ENCODE measurements at regions not wholly inside any gene's neighbourhood (a gene's known extent, or its start where the extent isn't known, plus 50 kb on each side); places are given as distances from the start of the nearest gene placed in this dataset.

DNA sequence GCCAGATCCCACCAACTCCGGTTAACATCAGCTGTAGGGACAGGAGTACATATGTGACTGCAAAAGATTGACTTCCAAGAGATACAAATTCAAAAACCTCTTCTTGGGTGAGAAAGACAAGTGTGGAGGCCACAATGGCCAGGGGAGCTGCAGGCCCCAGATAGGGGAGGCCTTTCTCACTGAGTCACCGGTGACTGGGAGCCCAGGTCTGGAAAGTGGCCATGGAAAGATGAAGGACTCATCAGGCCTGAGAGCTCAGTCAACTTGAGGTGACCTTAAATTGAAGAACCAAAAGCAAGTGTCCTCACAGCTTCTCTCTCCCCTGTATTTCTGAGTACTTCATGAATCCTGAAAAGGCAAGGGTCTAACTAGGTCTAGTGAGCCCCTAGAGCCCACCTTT, 90.4 kb upstream of the CLPB start:
- TF ChIP-seq, protein P1, sequence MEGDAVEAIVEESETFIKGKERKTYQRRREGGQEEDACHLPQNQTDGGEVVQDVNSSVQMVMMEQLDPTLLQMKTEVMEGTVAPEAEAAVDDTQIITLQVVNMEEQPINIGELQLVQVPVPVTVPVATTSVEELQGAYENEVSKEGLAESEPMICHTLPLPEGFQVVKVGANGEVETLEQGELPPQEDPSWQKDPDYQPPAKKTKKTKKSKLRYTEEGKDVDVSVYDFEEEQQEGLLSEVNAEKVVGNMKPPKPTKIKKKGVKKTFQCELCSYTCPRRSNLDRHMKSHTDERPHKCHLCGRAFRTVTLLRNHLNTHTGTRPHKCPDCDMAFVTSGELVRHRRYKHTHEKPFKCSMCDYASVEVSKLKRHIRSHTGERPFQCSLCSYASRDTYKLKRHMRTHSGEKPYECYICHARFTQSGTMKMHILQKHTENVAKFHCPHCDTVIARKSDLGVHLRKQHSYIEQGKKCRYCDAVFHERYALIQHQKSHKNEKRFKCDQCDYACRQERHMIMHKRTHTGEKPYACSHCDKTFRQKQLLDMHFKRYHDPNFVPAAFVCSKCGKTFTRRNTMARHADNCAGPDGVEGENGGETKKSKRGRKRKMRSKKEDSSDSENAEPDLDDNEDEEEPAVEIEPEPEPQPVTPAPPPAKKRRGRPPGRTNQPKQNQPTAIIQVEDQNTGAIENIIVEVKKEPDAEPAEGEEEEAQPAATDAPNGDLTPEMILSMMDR (IDR thresholded peaks at IDR 0.05) = no peak
- TF ChIP-seq POLR2AphosphoS5 (IDR thresholded peaks at IDR 0.05; ENCODE audit: insufficient read depth in 1 of 2, low read depth in 1 of 2) (no peak), POLR2A (IDR thresholded peaks at IDR 0.05) (no peak)

Measured in vagina (tissue), 2 donors.